ENCODE measurements at regions not wholly inside any gene's neighbourhood (a gene's known extent, or its start where the extent isn't known, plus 50 kb on each side); places are given as distances from the start of the nearest gene placed in this dataset.

DNA sequence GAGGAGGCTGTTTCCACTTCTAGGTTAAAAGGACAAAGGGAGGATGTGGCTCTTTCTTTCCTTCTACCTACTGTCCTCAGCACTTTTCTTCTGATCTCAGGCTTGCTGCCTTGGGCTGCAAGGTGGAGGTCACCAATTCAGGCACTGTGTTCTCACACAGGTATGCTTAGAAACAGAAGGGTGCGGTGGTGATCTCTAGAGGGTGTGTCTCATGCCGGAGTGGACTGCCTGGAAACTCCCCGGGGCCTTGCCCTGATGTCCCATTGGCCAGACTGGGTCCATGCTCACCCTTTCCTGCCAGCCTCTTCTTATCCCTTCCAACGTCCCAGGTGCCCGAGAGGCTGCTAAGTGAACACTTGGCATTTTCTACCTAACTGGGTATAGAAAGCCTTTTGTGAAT is 1197.6 kb downstream of the AACS start:
- CTCF ChIA-PET (ENCODE audit: unreplicated experiment): no interaction called here
- TF ChIP-seq, protein P1, sequence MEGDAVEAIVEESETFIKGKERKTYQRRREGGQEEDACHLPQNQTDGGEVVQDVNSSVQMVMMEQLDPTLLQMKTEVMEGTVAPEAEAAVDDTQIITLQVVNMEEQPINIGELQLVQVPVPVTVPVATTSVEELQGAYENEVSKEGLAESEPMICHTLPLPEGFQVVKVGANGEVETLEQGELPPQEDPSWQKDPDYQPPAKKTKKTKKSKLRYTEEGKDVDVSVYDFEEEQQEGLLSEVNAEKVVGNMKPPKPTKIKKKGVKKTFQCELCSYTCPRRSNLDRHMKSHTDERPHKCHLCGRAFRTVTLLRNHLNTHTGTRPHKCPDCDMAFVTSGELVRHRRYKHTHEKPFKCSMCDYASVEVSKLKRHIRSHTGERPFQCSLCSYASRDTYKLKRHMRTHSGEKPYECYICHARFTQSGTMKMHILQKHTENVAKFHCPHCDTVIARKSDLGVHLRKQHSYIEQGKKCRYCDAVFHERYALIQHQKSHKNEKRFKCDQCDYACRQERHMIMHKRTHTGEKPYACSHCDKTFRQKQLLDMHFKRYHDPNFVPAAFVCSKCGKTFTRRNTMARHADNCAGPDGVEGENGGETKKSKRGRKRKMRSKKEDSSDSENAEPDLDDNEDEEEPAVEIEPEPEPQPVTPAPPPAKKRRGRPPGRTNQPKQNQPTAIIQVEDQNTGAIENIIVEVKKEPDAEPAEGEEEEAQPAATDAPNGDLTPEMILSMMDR (conservative IDR thresholded peaks at IDR 0.05; ENCODE audit: low read length): no peak
- TF ChIP-seq EZH2phosphoT487 (IDR thresholded peaks at IDR 0.05; ENCODE audit: borderline replicate concordance, low read depth, low read length): no peak
- no peaks in the 10 kb centered on the region for H3K79me2 ChIP-seq (ENCODE audit: insufficient read depth, low read depth, low read length)
- DNase-seq (ENCODE audit: low spot score): no peak
- no peaks in the 10 kb centered on the region for H3K9me3 ChIP-seq (ENCODE audit: low read length)
- no peaks in the 10 kb centered on the region for H3K4me1 ChIP-seq (ENCODE audit: insufficient read depth, low read length, poor library complexity, severe bottlenecking)
- no peaks in the 10 kb centered on the region for H4K20me1 ChIP-seq (ENCODE audit: insufficient read depth, low read length)
- BruUV-seq (replicated peaks): no TSS peak
- no peak overlapping the region for H3K4me3 ChIP-seq (ENCODE audit: low read depth, low read length, poor library complexity, severe bottlenecking)
- H2AFZ ChIP-seq (ENCODE audit: low read length): no peak overlapping the region
- no peaks in the 10 kb centered on the region for H3K9me2 ChIP-seq (ENCODE audit: insufficient read depth, low read length)
- no peak overlapping the region for H3K27ac ChIP-seq (ENCODE audit: low read depth, low read length, poor library complexity, severe bottlenecking)
- H3K4me2 ChIP-seq (ENCODE audit: low read length): no peak overlapping the region
- H3K36me3 ChIP-seq (ENCODE audit: insufficient read depth, low read length): no peaks in the 10 kb centered on the region
- intact Hi-C loops (cut with micrococcal nuclease; ENCODE audit: unreplicated experiment): no loop called here
- POLR2A ChIA-PET: no interaction called here

DNA sequence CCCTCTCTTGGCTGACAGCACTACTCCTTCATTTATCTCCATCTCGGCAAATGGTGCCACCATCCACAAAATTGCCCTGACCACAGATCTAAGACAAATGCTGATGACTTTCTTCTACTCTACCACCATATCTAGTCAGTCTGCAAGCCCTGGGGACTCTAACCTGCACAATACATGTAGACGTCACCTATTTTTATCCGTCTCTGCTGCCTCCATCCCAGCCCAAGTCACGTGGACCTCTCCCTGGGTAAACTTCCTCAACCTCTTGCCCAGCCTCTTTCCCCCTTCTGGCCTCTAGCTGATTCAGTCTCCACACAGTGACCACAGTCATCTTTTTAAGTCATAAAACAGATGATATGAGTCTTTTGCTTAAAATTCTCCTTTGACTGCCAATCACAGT is 1203.0 kb downstream of the AACS start:
- BruUV-seq (replicated peaks): no TSS peak
- Histone ChIP-seq H3K9me3 (ENCODE audit: low read length) (no peaks in the 10 kb centered on the region), H2AFZ (ENCODE audit: low read length) (no peak overlapping the region), H3K36me3 (ENCODE audit: insufficient read depth, low read length) (no peaks in the 10 kb centered on the region), H4K20me1 (ENCODE audit: insufficient read depth, low read length) (no peaks in the 10 kb centered on the region), H3K4me3 (ENCODE audit: low read depth, low read length, poor library complexity, severe bottlenecking) (no peak overlapping the region), H3K79me2 (ENCODE audit: insufficient read depth, low read depth, low read length) (no peaks in the 10 kb centered on the region), H3K9me2 (ENCODE audit: insufficient read depth, low read length) (no peaks in the 10 kb centered on the region), H3K4me2 (ENCODE audit: low read length) (no peak overlapping the region), H3K4me1 (ENCODE audit: insufficient read depth, low read length, poor library complexity, severe bottlenecking) (no peaks in the 10 kb centered on the region), H3K27ac (ENCODE audit: low read depth, low read length, poor library complexity, severe bottlenecking) (no peak overlapping the region)
- CTCF ChIA-PET (ENCODE audit: unreplicated experiment): no interaction called here
- no peak for DNase-seq (ENCODE audit: low spot score)
- TF ChIP-seq EZH2phosphoT487 (IDR thresholded peaks at IDR 0.05; ENCODE audit: borderline replicate concordance, low read depth, low read length): no peak
- TF ChIP-seq, protein P1 (conservative IDR thresholded peaks at IDR 0.05; ENCODE audit: low read length): no peak
- intact Hi-C loops (cut with micrococcal nuclease; ENCODE audit: unreplicated experiment): no loop called here
- POLR2A ChIA-PET: no interaction called here

DNA sequence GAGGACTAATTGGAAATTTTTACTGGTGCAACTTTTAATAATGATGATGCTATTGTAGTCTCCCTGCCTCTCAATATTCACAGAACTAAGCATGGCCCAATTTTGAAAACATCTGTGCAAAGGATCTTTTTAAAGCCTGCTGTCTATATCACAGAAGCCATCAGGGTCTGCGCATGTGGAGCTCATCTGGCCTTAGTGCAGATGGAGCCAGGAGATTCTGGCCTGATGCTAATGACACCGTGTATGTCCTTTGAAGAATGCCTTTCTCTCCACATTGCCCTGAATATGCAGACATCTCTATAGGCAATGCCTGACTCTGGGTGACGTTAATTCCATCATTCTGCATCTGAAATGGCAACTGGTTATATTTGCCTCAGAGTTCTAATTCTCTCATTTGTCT is 1205.9 kb downstream of the AACS start:
- H3K4me2 ChIP-seq (ENCODE audit: low read length): no peak overlapping the region
- no peak overlapping the region for H3K27ac ChIP-seq (ENCODE audit: low read depth, low read length, poor library complexity, severe bottlenecking)
- no peaks in the 10 kb centered on the region for H3K79me2 ChIP-seq (ENCODE audit: insufficient read depth, low read depth, low read length)
- H2AFZ ChIP-seq (ENCODE audit: low read length): no peak overlapping the region
- no peaks in the 10 kb centered on the region for H3K4me1 ChIP-seq (ENCODE audit: insufficient read depth, low read length, poor library complexity, severe bottlenecking)
- H4K20me1 ChIP-seq (ENCODE audit: insufficient read depth, low read length): no peaks in the 10 kb centered on the region
- no peaks in the 10 kb centered on the region for H3K9me3 ChIP-seq (ENCODE audit: low read length)
- no peak overlapping the region for H3K4me3 ChIP-seq (ENCODE audit: low read depth, low read length, poor library complexity, severe bottlenecking)
- no peaks in the 10 kb centered on the region for H3K36me3 ChIP-seq (ENCODE audit: insufficient read depth, low read length)
- BruUV-seq (replicated peaks): no TSS peak
- CTCF ChIA-PET (ENCODE audit: unreplicated experiment): no interaction called here
- TF ChIP-seq EZH2phosphoT487 (IDR thresholded peaks at IDR 0.05; ENCODE audit: borderline replicate concordance, low read depth, low read length): no peak
- TF ChIP-seq, protein P1 (conservative IDR thresholded peaks at IDR 0.05; ENCODE audit: low read length): no peak
- no peaks in the 10 kb centered on the region for H3K9me2 ChIP-seq (ENCODE audit: insufficient read depth, low read length)
- DNase-seq (ENCODE audit: low spot score): no peak
- POLR2A ChIA-PET: interaction anchor here (0.6 kb wide), 1 partner anchor 268 kb away, joined by 3 read pairs; no protein-coding TSS in a partner anchor
- intact Hi-C loops (cut with micrococcal nuclease; ENCODE audit: unreplicated experiment): no loop called here
